WERI-Rb-1 (cell line): ENCODE measurements at regions not wholly inside any gene's neighbourhood (a gene's known extent, or its start where the extent isn't known, plus 50 kb on each side); places are given as distances from the start of the nearest gene placed in this dataset.

ENCODE experiments used
- DNase-seq: peaks from one replicate; pipeline ENCODE4 v3.0.0-alpha.2; 2020
- H3K27ac ChIP-seq: fragments of 250-450 bp; sonication (Bioruptor Pico); 2 replicates; pipeline ENCODE4 v1.5.1; 2020; ENCODE audit warnings: mild to moderate bottlenecking, moderate library complexity
- H3K27me3 ChIP-seq: fragments of 250-450 bp; sonication (Bioruptor Pico); 2 replicates; pipeline ENCODE4 v1.5.1; 2021; ENCODE audit warnings: mild to moderate bottlenecking, low read depth, moderate library complexity; ENCODE audit not compliant: insufficient read depth, severe bottlenecking
- H3K36me3 ChIP-seq: fragments of 250-450 bp; sonication (Bioruptor Pico); 2 replicates; pipeline ENCODE4 v1.5.1; 2020; ENCODE audit warnings: mild to moderate bottlenecking, moderate library complexity
- H3K4me3 ChIP-seq: 2 replicates; pipeline ENCODE4 v1.5.1; 2011; ENCODE audit warnings: low read depth, mild to moderate bottlenecking, control low read depth, low read length
- H3K9me3 ChIP-seq: fragments of 250-450 bp; sonication (Bioruptor Pico); 2 replicates; pipeline ENCODE4 v1.5.1; 2021; ENCODE audit warnings: mild to moderate bottlenecking, moderate library complexity; ENCODE audit not compliant: severe bottlenecking
- CTCF ChIP-seq: IDR thresholded peaks from 2 replicates; pipeline ENCODE4 v1.5.1; 2011; ENCODE audit warnings: low read depth, mild to moderate bottlenecking, control low read depth, inconsistent platforms, low read length

GRCh38 chrX:39356119-39356807 is 555.0 kb downstream of the MID1IP1 start:
- Histone ChIP-seq H3K4me3 (no peak overlapping the region), H3K36me3 (no peaks in the 10 kb centered on the region), H3K9me3 (no peaks in the 10 kb centered on the region), H3K27me3 (peaks cover 8% of the 10 kb centered on the region), H3K27ac (no peak overlapping the region)
- no peak for TF ChIP-seq CTCF
- no peak for DNase-seq

- peaks cover 6% of the 10 kb centered on the region for H3K27me3 ChIP-seq
- no peak overlapping the region for H3K4me3 ChIP-seq
- no peak overlapping the region for H3K27ac ChIP-seq
- H3K36me3 ChIP-seq: no peaks in the 10 kb centered on the region
- no peaks in the 10 kb centered on the region for H3K9me3 ChIP-seq
- DNase-seq: no peak
- TF ChIP-seq CTCF: no peak
These were observed 558.8 kb downstream of the MID1IP1 start for GRCh38 chrX:39360101-39360500.

GRCh38 chrX:39361736-39362135 is 560.5 kb downstream of the MID1IP1 start:
- Histone ChIP-seq H3K36me3 (no peaks in the 10 kb centered on the region), H3K27me3 (peaks cover 6% of the 10 kb centered on the region), H3K9me3 (no peaks in the 10 kb centered on the region), H3K27ac (no peak overlapping the region), H3K4me3 (no peak overlapping the region)
- no peak for TF ChIP-seq CTCF
- DNase-seq: no peak

GRCh38 chrX:39367416-39367815 is 566.2 kb downstream of the MID1IP1 start:
- DNase-seq: no peak
- H3K36me3 ChIP-seq: no peaks in the 10 kb centered on the region
- no peaks in the 10 kb centered on the region for H3K27me3 ChIP-seq
- no peak overlapping the region for H3K27ac ChIP-seq
- H3K9me3 ChIP-seq: no peaks in the 10 kb centered on the region
- TF ChIP-seq CTCF: no peak
- H3K4me3 ChIP-seq: no peak overlapping the region

- Histone ChIP-seq H3K27ac (no peak overlapping the region), H3K36me3 (no peaks in the 10 kb centered on the region), H3K4me3 (no peak overlapping the region), H3K27me3 (no peaks in the 10 kb centered on the region), H3K9me3 (no peaks in the 10 kb centered on the region)
- no peak for DNase-seq
- no peak for TF ChIP-seq CTCF
These were observed 570.9 kb downstream of the MID1IP1 start for GRCh38 chrX:39372115-39372514.

- Histone ChIP-seq H3K36me3 (no peaks in the 10 kb centered on the region), H3K4me3 (no peak overlapping the region), H3K9me3 (no peaks in the 10 kb centered on the region), H3K27me3 (no peaks in the 10 kb centered on the region), H3K27ac (no peak overlapping the region)
- TF ChIP-seq CTCF: no peak
- no peak for DNase-seq
These were observed 575.9 kb downstream of the MID1IP1 start for GRCh38 chrX:39377157-39377556.
